ENCODE measurements at regions not wholly inside any gene's neighbourhood (a gene's known extent, or its start where the extent isn't known, plus 50 kb on each side); places are given as distances from the start of the nearest gene placed in this dataset.

DNA sequence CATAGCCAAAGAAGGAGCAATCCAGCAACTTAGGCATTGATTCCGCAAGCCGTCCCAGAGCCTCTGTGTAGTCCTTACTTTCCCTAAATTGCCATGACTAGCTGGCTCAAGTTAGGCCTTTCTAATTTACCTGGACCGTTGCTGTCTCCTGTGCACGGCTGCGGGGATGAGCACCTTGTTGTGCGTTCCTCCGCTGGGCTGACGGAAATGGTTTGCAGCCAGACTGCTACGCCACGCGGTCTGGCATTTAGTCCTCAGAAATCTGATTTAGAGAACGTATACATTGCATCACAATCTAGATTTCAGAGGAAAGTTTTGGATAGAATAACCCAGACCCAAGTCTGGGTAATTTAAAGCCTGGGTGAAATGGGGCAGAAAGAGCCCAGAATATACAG lies 133.2 kb upstream of the ARHGAP5 start:
- DNase-seq (ENCODE audit: low read depth in 2 of 2) = no peak

- no peak for DNase-seq (ENCODE audit: low read depth in 2 of 2)
Measured at GRCh38 chr14:31944256-31945073, 132.6 kb upstream of the ARHGAP5 start.

DNA sequence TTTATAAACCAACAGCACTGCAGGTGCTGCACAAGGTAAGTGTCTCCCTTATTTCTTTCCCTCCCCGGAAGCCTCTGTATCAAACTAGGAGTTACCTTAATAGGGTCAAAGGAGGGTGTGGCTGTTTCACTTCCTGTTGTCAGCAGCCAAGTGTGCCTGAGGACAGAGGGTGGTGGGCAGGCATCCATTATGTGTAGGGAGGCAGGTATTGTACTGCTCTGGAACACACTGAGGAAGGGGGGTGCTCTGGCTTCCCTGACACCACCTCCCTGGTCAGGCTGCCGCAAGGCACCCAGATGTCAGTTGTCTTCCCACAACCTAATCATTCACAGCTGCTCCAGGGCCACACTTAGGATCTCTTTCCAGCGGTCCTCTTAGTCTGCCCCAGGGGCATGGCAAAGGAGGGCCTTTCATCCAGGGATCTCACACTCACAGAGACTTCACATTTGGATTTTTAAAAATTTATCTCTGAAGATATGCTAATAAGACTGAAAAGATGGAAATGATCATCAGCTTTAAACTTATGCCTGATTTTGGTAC lies 132.0 kb upstream of the ARHGAP5 start:
- no peak for DNase-seq (ENCODE audit: low read depth in 2 of 2)

DNA sequence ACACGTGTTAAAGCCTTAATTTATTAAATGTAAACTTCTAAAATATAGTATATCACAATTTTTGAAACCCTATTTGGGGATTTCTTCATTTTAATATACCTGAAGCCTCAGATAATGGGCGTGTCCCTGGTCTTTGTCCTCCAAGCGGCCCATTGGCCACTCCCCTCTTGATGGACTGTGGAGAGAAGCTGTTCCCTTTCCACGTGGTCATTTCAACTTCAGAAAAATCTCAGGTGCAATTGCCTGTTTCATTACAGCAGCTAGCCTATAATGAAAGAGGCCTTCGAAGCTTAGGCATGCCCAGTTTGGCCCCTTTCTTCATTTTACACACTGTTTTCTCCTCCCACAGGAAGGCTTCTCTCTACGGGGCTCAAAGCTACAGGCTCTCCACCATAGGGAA lies 131.4 kb upstream of the ARHGAP5 start:
- no peak for DNase-seq (ENCODE audit: low read depth in 2 of 2)

- no peak for DNase-seq (ENCODE audit: low read depth in 2 of 2)
Measured at GRCh38 chr14:31947076-31947475, 130.0 kb upstream of the ARHGAP5 start.

DNA sequence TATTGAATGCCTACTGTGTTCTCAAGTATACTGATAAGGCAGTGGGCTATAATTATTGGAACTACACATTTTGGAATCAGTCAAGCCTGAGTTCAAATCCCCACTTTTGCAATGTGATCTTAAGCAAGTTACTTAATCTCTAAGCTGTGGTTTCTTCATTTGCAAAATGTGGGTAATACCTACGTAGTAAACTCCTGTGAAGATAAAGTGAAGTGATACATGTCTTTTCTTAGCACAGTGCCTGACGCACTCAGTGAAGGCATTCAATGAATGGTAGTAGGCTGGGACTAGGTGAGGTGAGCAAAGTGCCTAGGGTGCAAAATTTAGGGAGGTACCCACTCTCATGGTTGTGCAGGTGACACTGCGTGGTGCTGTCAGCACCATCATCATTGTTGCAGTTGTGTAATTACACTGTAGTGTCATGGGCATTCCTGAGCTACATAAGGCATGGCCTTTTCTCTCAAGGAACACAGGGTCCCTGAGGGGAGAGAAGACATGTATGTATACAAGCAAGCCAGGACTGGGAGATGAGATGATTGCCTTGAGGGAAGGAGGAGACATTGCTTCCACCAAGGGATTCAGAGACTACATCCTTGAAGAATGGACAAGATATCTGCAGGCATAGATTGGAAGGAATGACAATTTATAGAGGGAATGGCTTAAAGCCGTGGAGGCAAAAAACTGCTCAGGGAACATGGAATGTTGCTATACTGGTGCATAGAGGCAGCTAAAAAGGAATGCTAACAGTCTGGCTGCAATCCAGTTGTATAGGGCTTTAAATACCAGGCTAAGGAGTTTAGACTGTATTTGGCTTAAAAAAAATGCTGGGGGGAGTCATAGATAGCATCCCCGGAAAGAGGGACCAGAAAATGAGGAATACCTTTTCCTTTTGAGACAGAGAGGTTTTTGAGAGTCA lies 129.2 kb upstream of the ARHGAP5 start:
- no peak for DNase-seq (ENCODE audit: low read depth in 2 of 2)

- no peak for DNase-seq (ENCODE audit: low read depth in 2 of 2)
Measured at GRCh38 chr14:31949709-31950108, 127.4 kb upstream of the ARHGAP5 start.

DNA sequence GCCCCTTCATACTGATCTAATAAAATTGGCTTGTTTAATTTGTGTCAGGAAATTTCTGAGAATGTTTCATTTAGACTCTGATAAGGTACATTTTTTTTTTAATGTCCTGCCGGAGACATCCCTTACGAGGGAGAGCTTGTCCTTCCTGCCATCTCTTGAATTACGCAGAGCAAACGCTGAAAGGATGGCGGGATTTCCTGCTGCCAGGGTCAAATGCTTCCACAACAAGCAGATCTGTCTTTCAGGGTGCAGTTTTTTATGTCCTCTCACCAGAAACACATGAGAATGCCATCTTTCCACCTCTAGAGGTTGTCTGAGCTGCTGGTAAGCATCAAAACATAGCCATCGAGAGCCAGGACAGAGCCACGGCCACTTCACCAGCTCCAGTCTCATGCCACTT lies 126.8 kb upstream of the ARHGAP5 start:
- no peak for DNase-seq (ENCODE audit: low read depth in 2 of 2)

DNA sequence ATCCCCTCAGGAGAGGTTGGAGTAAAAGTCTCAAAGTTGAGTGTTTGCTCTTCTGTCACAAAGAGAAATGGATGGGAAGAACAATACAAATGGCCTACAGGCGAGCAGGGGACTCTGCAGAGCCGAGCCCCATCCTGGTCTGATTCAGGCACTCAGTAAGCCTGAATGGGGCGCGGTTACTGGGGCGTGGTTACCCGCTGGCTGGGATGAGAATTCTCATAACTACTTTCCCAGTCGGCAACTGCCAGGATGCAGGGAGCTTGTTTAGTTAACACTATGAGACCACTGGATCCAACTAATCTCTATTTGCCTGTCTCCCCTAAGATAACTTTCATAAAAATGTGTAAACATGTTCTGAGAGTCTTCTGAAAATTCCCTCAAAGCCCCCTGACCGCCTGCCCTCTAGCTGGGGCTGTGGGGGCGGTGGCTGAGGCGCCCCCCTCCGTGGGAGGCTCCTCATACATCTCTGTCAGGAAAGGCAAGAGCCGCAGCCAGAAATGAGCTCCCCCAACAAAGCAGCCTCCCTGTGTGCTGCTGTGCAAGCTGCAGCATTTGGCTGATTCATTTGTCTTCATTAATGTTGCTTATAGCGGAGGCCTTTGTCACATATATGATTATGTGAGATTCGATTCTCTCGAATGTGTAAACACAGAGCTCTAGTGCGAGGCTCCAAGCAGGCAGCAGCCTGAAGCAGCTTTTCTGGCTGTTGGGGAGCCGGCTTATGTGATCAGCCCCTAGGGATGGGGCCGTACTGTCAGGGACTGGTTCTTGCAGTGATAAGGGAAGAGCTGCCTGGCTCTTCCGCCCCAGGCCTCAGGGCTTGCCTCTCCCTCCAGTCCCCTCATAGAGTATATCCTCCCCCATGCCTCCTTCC lies 126.1 kb upstream of the ARHGAP5 start:
- no peak for DNase-seq (ENCODE audit: low read depth in 2 of 2)

DNA sequence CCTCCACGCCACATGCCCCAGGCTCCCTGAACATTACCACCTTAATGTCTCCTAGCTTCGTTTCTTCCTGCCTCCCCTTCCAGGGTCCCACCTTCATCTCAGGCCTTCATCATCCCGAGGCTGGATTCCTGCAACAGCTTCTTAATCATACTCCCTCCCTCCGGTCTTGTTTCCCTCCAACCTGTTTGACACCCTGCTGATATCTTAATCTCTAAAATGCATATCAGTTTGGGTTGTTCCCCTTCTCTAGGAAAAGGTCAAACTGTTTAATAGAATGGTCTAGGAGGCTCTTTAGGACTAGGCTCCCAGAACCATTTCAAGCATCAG lies 125.5 kb upstream of the ARHGAP5 start:
- no peak for DNase-seq (ENCODE audit: low read depth in 2 of 2)

DNA sequence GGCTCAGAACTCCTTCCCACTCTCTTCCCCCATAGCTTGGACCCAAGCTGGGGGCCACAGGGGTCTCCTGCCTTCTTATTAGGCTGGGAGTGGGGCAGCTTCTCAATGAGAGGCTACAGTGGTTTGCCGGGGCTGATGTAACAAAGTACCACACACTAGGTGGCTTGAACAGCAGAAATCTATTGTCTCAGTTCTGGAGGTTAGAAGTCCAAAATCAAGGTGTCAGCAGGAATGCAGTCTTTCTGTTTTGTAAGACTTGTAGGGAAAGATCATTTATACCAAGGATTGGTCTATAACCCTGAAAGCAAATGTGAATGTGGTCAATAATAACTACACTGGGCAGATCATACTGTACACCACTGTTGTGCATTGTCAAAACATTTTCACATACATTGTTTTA lies 124.5 kb upstream of the ARHGAP5 start:
- no peak for DNase-seq (ENCODE audit: low read depth in 2 of 2)

GRCh38 chr14:31953210-31953609 lies 123.9 kb upstream of the ARHGAP5 start:
- DNase-seq (ENCODE audit: low read depth in 2 of 2) = no peak

GRCh38 chr14:31954991-31955390 lies 122.1 kb upstream of the ARHGAP5 start:
- no peak for DNase-seq (ENCODE audit: low read depth in 2 of 2)

DNA sequence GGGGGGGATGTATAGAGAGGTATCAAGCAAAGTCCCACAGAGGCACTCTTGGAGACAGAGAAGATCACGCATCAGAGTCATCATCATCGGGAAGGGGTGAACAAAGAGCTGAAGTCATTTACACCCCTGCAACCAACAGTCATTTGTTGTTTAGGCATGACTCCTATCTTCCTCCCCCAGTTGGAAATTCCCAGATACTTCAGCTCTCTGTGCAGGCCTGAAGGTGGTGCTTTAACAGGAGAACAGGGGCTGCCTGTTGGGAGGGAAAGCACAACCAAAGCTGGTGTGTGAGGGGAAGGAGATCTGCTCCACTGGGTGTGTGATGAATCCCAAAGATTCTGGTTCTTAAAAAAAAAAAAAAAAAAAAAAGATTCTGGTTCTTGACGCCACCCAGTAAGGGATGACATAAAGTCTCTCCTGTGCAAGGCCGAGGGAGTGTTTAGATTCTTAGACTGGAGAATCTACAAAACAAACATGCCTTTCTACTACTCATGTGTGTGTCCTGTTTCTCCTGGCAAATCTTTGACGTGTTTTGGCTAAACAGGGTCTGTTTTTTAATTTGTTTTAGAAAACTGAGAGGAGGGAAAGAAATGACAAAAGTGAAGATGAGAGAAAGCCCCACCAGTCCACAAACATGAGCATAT lies 121.0 kb upstream of the ARHGAP5 start:
- DNase-seq (ENCODE audit: low read depth in 2 of 2) = no peak

DNA sequence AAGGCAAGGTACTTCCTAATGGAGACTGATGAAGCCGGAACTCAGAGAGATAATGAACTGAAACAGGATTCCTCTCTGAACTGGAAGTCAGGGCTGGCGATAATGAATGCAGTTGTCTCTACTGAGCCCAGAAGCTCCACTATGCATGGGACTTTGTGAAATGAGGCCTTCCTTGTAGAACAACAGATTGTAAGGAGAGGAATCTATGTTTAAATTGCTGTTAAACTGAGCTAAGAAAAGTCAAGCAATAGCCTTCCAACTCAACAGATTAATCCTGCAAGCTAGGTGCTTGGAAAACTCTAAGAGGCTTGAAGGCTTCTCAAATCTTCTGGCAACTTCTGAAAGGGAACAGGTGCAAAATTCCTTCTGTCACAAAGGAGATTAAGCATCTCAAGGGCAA lies 119.5 kb upstream of the ARHGAP5 start:
- no peak for DNase-seq (ENCODE audit: low read depth in 2 of 2)

GRCh38 chr14:31960039-31960438 lies 117.1 kb upstream of the ARHGAP5 start:
- no peak for DNase-seq (ENCODE audit: low read depth in 2 of 2)

- no peak for DNase-seq (ENCODE audit: low read depth in 2 of 2)
Measured at GRCh38 chr14:31961896-31962295, 115.2 kb upstream of the ARHGAP5 start.

GRCh38 chr14:31962920-31963319 lies 114.2 kb upstream of the ARHGAP5 start:
- no peak for DNase-seq (ENCODE audit: low read depth in 2 of 2)

DNA sequence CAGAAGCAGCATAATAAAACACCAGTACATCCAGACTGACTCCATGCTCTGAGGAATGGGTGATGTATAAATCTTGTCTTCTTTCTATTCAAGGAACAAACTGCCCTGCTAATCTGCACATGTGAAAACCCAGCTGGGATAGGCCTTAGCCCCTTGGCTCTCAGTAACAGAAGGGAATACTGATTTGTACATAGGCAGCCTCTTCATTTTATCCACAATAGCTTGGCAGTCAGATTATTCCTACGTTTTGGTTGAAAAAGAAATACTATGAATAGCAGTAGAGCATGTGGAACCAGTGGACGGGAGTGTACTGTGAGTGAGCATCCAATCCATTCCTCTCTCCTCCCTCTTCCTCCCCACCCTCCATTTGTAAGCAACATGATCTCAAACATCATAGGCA lies 113.5 kb upstream of the ARHGAP5 start:
- DNase-seq (ENCODE audit: low read depth in 2 of 2) = no peak

DNA sequence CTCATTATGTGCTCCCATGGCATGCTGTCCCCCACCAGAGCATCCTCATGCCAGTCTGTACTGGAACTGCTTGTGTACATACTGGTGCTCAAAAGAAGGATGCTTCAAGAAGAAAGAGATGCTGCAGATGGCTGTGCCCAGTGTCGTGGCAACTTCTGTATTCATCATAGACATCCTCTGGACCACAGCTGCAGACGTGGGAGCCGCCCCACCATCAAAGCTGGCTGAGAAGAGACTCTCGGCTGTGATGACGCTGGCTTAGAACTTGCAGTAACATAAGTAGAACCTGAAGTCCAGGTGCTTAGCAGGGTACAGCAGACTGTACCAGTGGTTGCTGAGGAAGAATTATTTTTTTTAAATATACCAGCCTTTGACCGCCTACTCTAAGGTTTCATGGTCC lies 112.6 kb upstream of the ARHGAP5 start:
- DNase-seq (ENCODE audit: low read depth in 2 of 2) = no peak

DNA sequence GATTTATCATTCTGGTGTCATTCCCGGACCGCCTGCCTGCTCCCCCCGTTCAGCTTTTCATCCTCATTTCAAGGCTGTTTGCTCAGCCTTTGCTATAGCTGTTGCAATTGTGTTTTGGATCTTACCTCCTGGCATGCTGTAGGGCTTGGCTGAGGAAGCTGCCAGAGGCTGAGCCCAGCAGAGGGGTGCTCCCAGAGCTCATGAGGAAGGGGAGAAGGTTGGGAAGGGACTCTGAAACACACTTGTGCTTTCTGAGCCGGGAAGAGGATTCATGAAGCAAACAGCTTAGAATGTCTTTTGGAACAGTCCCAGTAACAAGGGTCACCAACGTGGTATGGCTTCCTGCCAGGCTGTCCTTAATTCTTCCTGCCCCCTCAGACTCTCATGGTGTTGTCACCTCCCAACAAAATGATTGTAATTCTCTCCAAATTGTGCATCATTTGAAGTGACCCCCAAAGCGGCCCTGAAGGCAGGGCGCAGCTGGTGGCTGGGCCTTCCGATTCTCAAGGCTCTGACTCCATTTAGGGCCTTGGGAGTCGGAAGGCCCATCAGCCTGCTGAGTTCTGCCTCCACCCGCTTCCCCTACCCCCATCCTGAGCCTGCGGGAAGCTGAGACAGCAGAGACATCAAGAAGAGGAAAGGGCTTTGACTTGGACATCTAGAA lies 111.9 kb upstream of the ARHGAP5 start:
- DNase-seq (ENCODE audit: low read depth in 2 of 2) = no peak

All from stimulated activated CD8-positive, alpha-beta memory T cell treated with anti-CD3 and anti-CD28 coated beads, Interleukin-15, amount 100 ng/mL, for 48 hours (primary cell).